Omental fat pad (tissue), 1 donor: ENCODE measurements at regions not wholly inside any gene's neighbourhood (a gene's known extent, or its start where the extent isn't known, plus 50 kb on each side); places are given as distances from the start of the nearest gene placed in this dataset. TPM values are rescaled to one million over a fixed set of nuclear protein-coding genes. Genes with fewer than 3 reads are reported as not detected.

ENCODE experiments used
- small RNA-seq: library from RNA; depleted of rRNA; stranded (forward); fragments of <200 nt; gene quantifications from one replicate; pipeline ENCODE3, GENCODE V24; 2016

Small RNA genes in the stretch of these regions (small RNA-seq; reads per million reads assigned to genes)
- gene AC073530.2, result not detected
